ENCODE measurements at regions not wholly inside any gene's neighbourhood (a gene's known extent, or its start where the extent isn't known, plus 50 kb on each side); places are given as distances from the start of the nearest gene placed in this dataset.

GRCh38 chr2:146251328-146251727, 1593.5 kb upstream of the ACVR2A start:
- TF ChIP-seq CTCF (IDR thresholded peaks at IDR 0.05) = no peak
- Mint-ChIP-seq H3K36me3 (ENCODE audit: unreplicated experiment) (no peaks in the 10 kb centered on the region), H3K27me3 (ENCODE audit: unreplicated experiment) (no peaks in the 10 kb centered on the region), H3K27ac (ENCODE audit: unreplicated experiment) (no peak overlapping the region), H3K9me3 (ENCODE audit: unreplicated experiment) (peaks cover 3% of the 10 kb centered on the region), H3K4me1 (ENCODE audit: unreplicated experiment) (peaks cover 12% of the 10 kb centered on the region), H3K4me3 (ENCODE audit: unreplicated experiment) (no peak overlapping the region)
- no peak for DNase-seq (ENCODE audit: extremely low spot score, unreplicated experiment)

- Mint-ChIP-seq H3K27me3 (ENCODE audit: unreplicated experiment) (no peaks in the 10 kb centered on the region), H3K27ac (ENCODE audit: unreplicated experiment) (peak overlapping the region; percentile 67), H3K36me3 (ENCODE audit: unreplicated experiment) (peaks cover 3% of the 10 kb centered on the region), H3K4me3 (ENCODE audit: unreplicated experiment) (no peak overlapping the region), H3K9me3 (ENCODE audit: unreplicated experiment) (peaks cover 3% of the 10 kb centered on the region), H3K4me1 (ENCODE audit: unreplicated experiment) (peaks cover 33% of the 10 kb centered on the region)
- DNase-seq (ENCODE audit: extremely low spot score, unreplicated experiment) = no peak
- TF ChIP-seq CTCF (IDR thresholded peaks at IDR 0.05) = no peak
Observed at GRCh38 chr2:146246736-146247523, 1597.9 kb upstream of the ACVR2A start.

- H3K36me3 Mint-ChIP-seq (ENCODE audit: unreplicated experiment) = peaks cover 3% of the 10 kb centered on the region
- peak overlapping the region; percentile 67 for H3K27ac Mint-ChIP-seq (ENCODE audit: unreplicated experiment)
- H3K27me3 Mint-ChIP-seq (ENCODE audit: unreplicated experiment) = no peaks in the 10 kb centered on the region
- TF ChIP-seq CTCF (IDR thresholded peaks at IDR 0.05) = no peak
- peaks cover 33% of the 10 kb centered on the region for H3K4me1 Mint-ChIP-seq (ENCODE audit: unreplicated experiment)
- H3K4me3 Mint-ChIP-seq (ENCODE audit: unreplicated experiment) = no peak overlapping the region
- no peak for DNase-seq (ENCODE audit: extremely low spot score, unreplicated experiment)
- peaks cover 3% of the 10 kb centered on the region for H3K9me3 Mint-ChIP-seq (ENCODE audit: unreplicated experiment)
Observed at GRCh38 chr2:146246002-146246735, 1598.7 kb upstream of the ACVR2A start.

GRCh38 chr2:146244830-146245229, 1600.0 kb upstream of the ACVR2A start:
- no peak for DNase-seq (ENCODE audit: extremely low spot score, unreplicated experiment)
- Mint-ChIP-seq H3K9me3 (ENCODE audit: unreplicated experiment) (peaks cover 3% of the 10 kb centered on the region), H3K4me1 (ENCODE audit: unreplicated experiment) (peaks cover 46% of the 10 kb centered on the region), H3K27me3 (ENCODE audit: unreplicated experiment) (no peaks in the 10 kb centered on the region), H3K27ac (ENCODE audit: unreplicated experiment) (no peak overlapping the region), H3K36me3 (ENCODE audit: unreplicated experiment) (peaks cover 3% of the 10 kb centered on the region), H3K4me3 (ENCODE audit: unreplicated experiment) (no peak overlapping the region)
- no peak for TF ChIP-seq CTCF (IDR thresholded peaks at IDR 0.05)

- H3K27me3 Mint-ChIP-seq (ENCODE audit: unreplicated experiment) = no peaks in the 10 kb centered on the region
- H3K36me3 Mint-ChIP-seq (ENCODE audit: unreplicated experiment) = peaks cover 3% of the 10 kb centered on the region
- no peak for DNase-seq (ENCODE audit: extremely low spot score, unreplicated experiment)
- peak overlapping the region; percentile 62 for H3K27ac Mint-ChIP-seq (ENCODE audit: unreplicated experiment)
- peaks cover 3% of the 10 kb centered on the region for H3K9me3 Mint-ChIP-seq (ENCODE audit: unreplicated experiment)
- peaks cover 53% of the 10 kb centered on the region for H3K4me1 Mint-ChIP-seq (ENCODE audit: unreplicated experiment)
- TF ChIP-seq CTCF (IDR thresholded peaks at IDR 0.05) = no peak
- no peak overlapping the region for H3K4me3 Mint-ChIP-seq (ENCODE audit: unreplicated experiment)
Observed at GRCh38 chr2:146244131-146244530, 1600.7 kb upstream of the ACVR2A start.

Data from osteocyte (in vitro differentiated cells).